IMR-90 (cell line): ENCODE measurements at regions not wholly inside any gene's neighbourhood (a gene's known extent, or its start where the extent isn't known, plus 50 kb on each side); places are given as distances from the start of the nearest gene placed in this dataset.

Experiments
- ATAC-seq: fragments of 200-7000 bp; cut with Tn5 transposase; 2 replicates; pipeline ENCODE4 v1.9.1; 2020; ENCODE audit warnings: low read depth, mild to moderate bottlenecking, moderate library complexity
- BruUV-seq: library from RNA; stranded (reverse); fragments of 400-500 nt; replicated peaks from 2 replicates; lab custom pipeline; 2021; lab: Mats Ljungman, UMichigan
- CTCF ChIA-PET: fragments of 300-600 bp; formaldehyde crosslinking; extraction: SDS; loops from one replicate; lab custom pipeline; 2021; ENCODE audit warnings: antibody characterized with exemption; lab: Yijun Ruan, JAX
- POLR2A ChIA-PET: fragments of 300-600 bp; sonication (Branson Sonifier 250); formaldehyde crosslinking; loops from one replicate; lab custom pipeline; 2022; ENCODE audit warnings: antibody characterized with exemption; ENCODE audit not compliant: unreplicated experiment; lab: Charles Lee
- DNase-seq: peaks from one replicate; pipeline ENCODE4 v3.0.0; 2013
- H2AFZ ChIP-seq: replicated peaks from 2 replicates; pipeline ENCODE3; 2013; ENCODE audit warnings: low read length, mild to moderate bottlenecking; ENCODE audit not compliant: poor library complexity
- H2AK5ac ChIP-seq: 2 replicates; pipeline ENCODE4 v1.6.1; 2013; ENCODE audit warnings: low read depth, low read length, inconsistent platforms
- H2AK9ac ChIP-seq: replicated peaks from 2 replicates; pipeline ENCODE3; 2013; ENCODE audit warnings: mild to moderate bottlenecking, low read depth, low read length, moderate library complexity; ENCODE audit not compliant: poor library complexity
- H2BK120ac ChIP-seq: 2 replicates; pipeline ENCODE4 v1.6.1; 2013; ENCODE audit warnings: low read depth, low read length, inconsistent platforms
- H2BK15ac ChIP-seq: 3 replicates; pipeline ENCODE4 v1.6.1; 2013; ENCODE audit warnings: low read depth, low read length, inconsistent platforms
- H2BK20ac ChIP-seq: 2 replicates; pipeline ENCODE4 v1.6.1; 2013; ENCODE audit warnings: low read depth, mild to moderate bottlenecking, inconsistent platforms, low read length, moderate library complexity
- H2BK5ac ChIP-seq: 2 replicates; pipeline ENCODE4 v1.6.1; 2013; ENCODE audit warnings: mild to moderate bottlenecking, low read depth, low read length, inconsistent platforms; ENCODE audit not compliant: poor library complexity, severe bottlenecking
- H3K14ac ChIP-seq: replicated peaks from 2 replicates; pipeline ENCODE4 v1.6.1; 2013; ENCODE audit warnings: low read depth, low read length, inconsistent platforms
- H3K18ac ChIP-seq: 2 replicates; pipeline ENCODE4 v1.6.1; 2013; ENCODE audit warnings: low read depth, low read length, control low read depth
- H3K23ac ChIP-seq: 2 replicates; pipeline ENCODE4 v1.6.1; 2013; ENCODE audit warnings: low read depth, low read length, inconsistent platforms
- H3K27ac ChIP-seq: 2 replicates; pipeline ENCODE4 v1.5.1; 2013; ENCODE audit warnings: mild to moderate bottlenecking, control low read depth, low read length; ENCODE audit not compliant: insufficient read depth
- H3K27me3 ChIP-seq: 2 replicates; pipeline ENCODE4 v1.6.1; 2013; ENCODE audit warnings: low read length; ENCODE audit not compliant: control insufficient read depth, insufficient read depth
- H3K36me3 ChIP-seq: 2 replicates; pipeline ENCODE4 v1.6.1; 2013; ENCODE audit warnings: low read length, mixed read lengths; ENCODE audit not compliant: control insufficient read depth, insufficient read depth
- H3K4ac ChIP-seq: 2 replicates; pipeline ENCODE4 v1.6.1; 2013; ENCODE audit warnings: low read depth, low read length, inconsistent platforms
- H3K4me1 ChIP-seq: 2 replicates; pipeline ENCODE4 v1.6.1; 2013; ENCODE audit warnings: low read length, mixed read lengths; ENCODE audit not compliant: control insufficient read depth, insufficient read depth
- H3K4me2 ChIP-seq: 2 replicates; pipeline ENCODE4 v1.6.1; 2013; ENCODE audit warnings: low read depth, mild to moderate bottlenecking, control low read depth, low read length, moderate library complexity
- H3K4me3 ChIP-seq: 2 replicates; pipeline ENCODE4 v1.5.1; 2013; ENCODE audit warnings: low read depth, mild to moderate bottlenecking, control low read depth, low read length, moderate library complexity; ENCODE audit not compliant: insufficient read depth
- H3K56ac ChIP-seq: 2 replicates; pipeline ENCODE4 v1.6.1; 2013; ENCODE audit warnings: low read length, inconsistent platforms; ENCODE audit not compliant: insufficient read depth; ENCODE audit errors: extremely low read depth
- H3K79me1 ChIP-seq, 2 experiments: 2 replicates each; pipeline ENCODE4 v1.6.1; 2013; ENCODE audit warnings: low read length in 2 of 2, inconsistent platforms in 1 of 2, low read depth in 1 of 2
- H3K9ac ChIP-seq: 2 replicates; pipeline ENCODE4 v1.6.1; 2013; ENCODE audit warnings: low read depth, low read length, control low read depth
- H3K9me1 ChIP-seq: 2 replicates; pipeline ENCODE4 v1.6.1; 2013; ENCODE audit warnings: low read length, inconsistent platforms; ENCODE audit not compliant: insufficient read depth
- H3K9me3 ChIP-seq: 2 replicates; pipeline ENCODE4 v1.6.1; 2013; ENCODE audit warnings: low read length; ENCODE audit not compliant: control insufficient read depth, insufficient read depth
- H4K20me1 ChIP-seq: 2 replicates; pipeline ENCODE4 v1.6.1; 2013; ENCODE audit warnings: low read length, inconsistent platforms; ENCODE audit not compliant: insufficient read depth
- H4K5ac ChIP-seq: 2 replicates; pipeline ENCODE4 v1.6.1; 2013; ENCODE audit warnings: mild to moderate bottlenecking, low read depth, low read length, control low read depth
- H4K8ac ChIP-seq, 2 experiments: 2 replicates each; pipeline ENCODE4 v1.6.1; 2013; ENCODE audit warnings: low read depth in 2 of 2, low read length in 2 of 2, control low read depth in 1 of 2, inconsistent platforms in 1 of 2
- H4K91ac ChIP-seq: 2 replicates; pipeline ENCODE4 v1.6.1; 2013; ENCODE audit warnings: low read depth, low read length, inconsistent platforms; ENCODE audit not compliant: insufficient read depth
- BHLHE40 ChIP-seq: fragments of 150-350 bp; IDR thresholded peaks from 2 replicates; pipeline ENCODE4 v1.6.1; 2016; ENCODE audit warnings: mild to moderate bottlenecking, low read depth, low read length
- CEBPB ChIP-seq: IDR thresholded peaks from 2 replicates; pipeline ENCODE4 v1.6.1; 2012; ENCODE audit warnings: low read depth, low read length, improper control_type of control experiment
- CHD1 ChIP-seq: IDR thresholded peaks from 2 replicates; pipeline ENCODE4 v1.6.1; 2012; ENCODE audit warnings: low read depth, low read length, improper control_type of control experiment
- FOS ChIP-seq: fragments of 150-350 bp; IDR thresholded peaks from 2 replicates; pipeline ENCODE4 v1.6.1; 2016; ENCODE audit warnings: low read depth, low read length
- MAFK ChIP-seq: IDR thresholded peaks from 2 replicates; pipeline ENCODE4 v1.6.1; 2012; ENCODE audit warnings: low read depth, low read length, improper control_type of control experiment
- MAZ ChIP-seq: IDR thresholded peaks from 2 replicates; pipeline ENCODE4 v1.6.1; 2012; ENCODE audit warnings: low read depth, mild to moderate bottlenecking, low read length, improper control_type of control experiment, moderate library complexity, borderline replicate concordance
- MXI1 ChIP-seq: IDR thresholded peaks from 2 replicates; pipeline ENCODE4 v1.6.1; 2012; ENCODE audit warnings: low read depth, mild to moderate bottlenecking, low read length, moderate library complexity, borderline replicate concordance
- NFE2L2 ChIP-seq: fragments of 150-350 bp; IDR thresholded peaks from 2 replicates; pipeline ENCODE4 v1.6.1; 2016; ENCODE audit warnings: low read depth, mild to moderate bottlenecking, low read length
- POLR2A ChIP-seq: IDR thresholded peaks from 2 replicates; pipeline ENCODE4 v1.6.1; 2012; ENCODE audit warnings: mild to moderate bottlenecking, low read depth, low read length
- RAD21 ChIP-seq: IDR thresholded peaks from 2 replicates; pipeline ENCODE4 v1.6.1; 2012; ENCODE audit warnings: low read length, improper control_type of control experiment
- RCOR1 ChIP-seq: IDR thresholded peaks from 2 replicates; pipeline ENCODE4 v1.6.1; 2012; ENCODE audit warnings: mild to moderate bottlenecking, low read length, improper control_type of control experiment; ENCODE audit not compliant: insufficient replicate concordance
- RFX5 ChIP-seq: IDR thresholded peaks from 2 replicates; pipeline ENCODE4 v1.8.0; 2012; ENCODE audit warnings: low read depth, mild to moderate bottlenecking, low read length, moderate library complexity
- SMC3 ChIP-seq: fragments of 150-350 bp; IDR thresholded peaks from 2 replicates; pipeline ENCODE4 v1.6.1; 2016; ENCODE audit warnings: low read depth, mild to moderate bottlenecking, antibody characterized with exemption, low read length, moderate library complexity
- WGBS, 2 experiments: methylation state at CpG; one replicate each; pipeline versions ENCODE4 v1.1.5 to v1.1.7; 2013; ENCODE audit warnings: missing lambda C conversion rate in 2 of 2; ENCODE audit not compliant: insufficient read length in 1 of 2; ENCODE audit errors: extremely low coverage in 2 of 2; 5-methylcytosine and 5-hydroxymethylcytosine counted together
- dilution Hi-C: fragments of 300-500 bp; cut with HindIII; formaldehyde crosslinking; loops from one replicate; pipeline ENCODE4 v1.14.3; 2018; ENCODE audit warnings: low sequenced_read_pairs; ENCODE audit not compliant: unreplicated experiment
- in situ Hi-C: fragments of 300-500 bp; cut with MboI; formaldehyde crosslinking; loops from 3 replicates; pipeline ENCODE4 v1.14.3; 2019; ENCODE audit warnings: low sequenced_read_pairs, inconsistent platforms, mixed read lengths
- intact Hi-C: fragments of 100-400 bp; cut with micrococcal nuclease; formaldehyde crosslinking; loops from 2 replicates; pipeline ENCODE4 v1.10.0; 2022
- TF ChIP-seq, protein P1 (sequence below): fragments of 150-350 bp; IDR thresholded peaks from 2 replicates; pipeline ENCODE4 v1.6.1; 2016; ENCODE audit warnings: low read depth, mild to moderate bottlenecking, low read length, moderate library complexity, borderline replicate concordance
- TF ChIP-seq, protein P2 (sequence below): conservative IDR thresholded peaks from 2 replicates; pipeline ENCODE4 v1.5.1; 2012; ENCODE audit warnings: mild to moderate bottlenecking, low read depth, low read length, improper control_type of control experiment

DNA sequence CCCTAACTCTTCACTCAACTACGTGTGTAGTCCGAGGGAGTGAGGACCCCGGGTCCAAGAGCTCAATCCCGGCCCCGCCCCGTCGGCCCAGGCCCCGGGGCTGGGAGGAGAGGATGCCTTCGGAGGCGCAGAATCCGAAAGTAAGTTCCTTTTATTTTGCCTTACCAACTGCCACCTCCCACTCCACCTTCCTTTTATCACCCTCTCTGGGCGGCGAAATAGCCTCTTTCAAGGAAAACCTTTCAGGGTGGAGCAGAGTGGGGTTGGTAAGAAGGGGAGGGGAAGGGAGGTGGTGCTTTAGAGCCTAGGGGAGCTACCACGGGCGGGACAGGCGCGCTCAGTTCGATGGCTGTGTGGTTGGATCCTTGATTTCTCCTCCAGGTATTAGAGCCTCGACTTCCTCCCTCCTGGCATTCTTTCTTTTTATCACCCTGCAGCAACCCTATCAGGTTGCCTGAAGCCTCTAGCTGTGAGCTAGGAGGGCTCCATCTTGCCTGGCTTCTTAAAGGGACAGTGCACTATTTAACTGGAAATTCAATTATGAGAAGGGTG is 191.2 kb downstream of the RRAGB start:
- no peaks in the 10 kb centered on the region for H4K20me1 ChIP-seq
- H3K4me1 ChIP-seq = no peaks in the 10 kb centered on the region
- peak overlapping the region; percentile 80; the same call in 1 of the 2 replicates for H4K5ac ChIP-seq
- no peak overlapping the region for H3K14ac ChIP-seq
- DNase-seq = no peak
- CTCF ChIA-PET = interaction anchor here (0.7 to 1.0 kb wide), 3 partner anchors 12 to 191 kb away, joined by 3 read pairs; partner anchors contain the start of gene RRAGB
- H4K8ac ChIP-seq = peak overlapping the region; percentile 20 to 70; a peak in 2 of 4 replicates
- H3K27me3 ChIP-seq = no peaks in the 10 kb centered on the region
- H2BK15ac ChIP-seq = no peak overlapping the region
- TF ChIP-seq CHD1 (no peak), FOS (no peak), MAFK (no peak), RCOR1 (no peak), RAD21 (no peak), MXI1 (no peak), CEBPB (no peak), POLR2A (no peak), BHLHE40 (no peak), RFX5 (no peak), MAZ (no peak), NFE2L2 (no peak), SMC3 (no peak)
- TF ChIP-seq, protein P1, sequence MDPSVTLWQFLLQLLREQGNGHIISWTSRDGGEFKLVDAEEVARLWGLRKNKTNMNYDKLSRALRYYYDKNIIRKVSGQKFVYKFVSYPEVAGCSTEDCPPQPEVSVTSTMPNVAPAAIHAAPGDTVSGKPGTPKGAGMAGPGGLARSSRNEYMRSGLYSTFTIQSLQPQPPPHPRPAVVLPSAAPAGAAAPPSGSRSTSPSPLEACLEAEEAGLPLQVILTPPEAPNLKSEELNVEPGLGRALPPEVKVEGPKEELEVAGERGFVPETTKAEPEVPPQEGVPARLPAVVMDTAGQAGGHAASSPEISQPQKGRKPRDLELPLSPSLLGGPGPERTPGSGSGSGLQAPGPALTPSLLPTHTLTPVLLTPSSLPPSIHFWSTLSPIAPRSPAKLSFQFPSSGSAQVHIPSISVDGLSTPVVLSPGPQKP = no peak
- TF ChIP-seq, protein P2, sequence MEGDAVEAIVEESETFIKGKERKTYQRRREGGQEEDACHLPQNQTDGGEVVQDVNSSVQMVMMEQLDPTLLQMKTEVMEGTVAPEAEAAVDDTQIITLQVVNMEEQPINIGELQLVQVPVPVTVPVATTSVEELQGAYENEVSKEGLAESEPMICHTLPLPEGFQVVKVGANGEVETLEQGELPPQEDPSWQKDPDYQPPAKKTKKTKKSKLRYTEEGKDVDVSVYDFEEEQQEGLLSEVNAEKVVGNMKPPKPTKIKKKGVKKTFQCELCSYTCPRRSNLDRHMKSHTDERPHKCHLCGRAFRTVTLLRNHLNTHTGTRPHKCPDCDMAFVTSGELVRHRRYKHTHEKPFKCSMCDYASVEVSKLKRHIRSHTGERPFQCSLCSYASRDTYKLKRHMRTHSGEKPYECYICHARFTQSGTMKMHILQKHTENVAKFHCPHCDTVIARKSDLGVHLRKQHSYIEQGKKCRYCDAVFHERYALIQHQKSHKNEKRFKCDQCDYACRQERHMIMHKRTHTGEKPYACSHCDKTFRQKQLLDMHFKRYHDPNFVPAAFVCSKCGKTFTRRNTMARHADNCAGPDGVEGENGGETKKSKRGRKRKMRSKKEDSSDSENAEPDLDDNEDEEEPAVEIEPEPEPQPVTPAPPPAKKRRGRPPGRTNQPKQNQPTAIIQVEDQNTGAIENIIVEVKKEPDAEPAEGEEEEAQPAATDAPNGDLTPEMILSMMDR = no peak
- no peak overlapping the region; the same call in 1 of the 2 replicates for H2BK20ac ChIP-seq
- H3K79me1 ChIP-seq = no peaks in the 10 kb centered on the region
- H3K23ac ChIP-seq = peak overlapping the region; percentile 12; the same call in 1 of the 2 replicates
- H4K91ac ChIP-seq = no peak overlapping the region; the same call in 1 of the 2 replicates
- no peak overlapping the region; the same call in 1 of the 2 replicates for H3K9ac ChIP-seq
- WGBS, 2 experiments = no CpG with 5 or more reads among the region's 19 CpGs
- intact Hi-C loops (no loop called here), in situ Hi-C loops (no loop called here), dilution Hi-C loops (no loop called here)
- no peak overlapping the region for H2BK5ac ChIP-seq
- no peak overlapping the region for H2BK120ac ChIP-seq
- no peak overlapping the region for H2AK5ac ChIP-seq
- H3K18ac ChIP-seq = no peak overlapping the region
- peak overlapping the region; percentile 76 for H3K4me3 ChIP-seq
- H3K9me1 ChIP-seq = no peaks in the 10 kb centered on the region
- H3K27ac ChIP-seq = no peak overlapping the region
- H2AFZ ChIP-seq = peak overlapping the region; percentile 87
- no TSS peak for BruUV-seq
- H3K4ac ChIP-seq = peak overlapping the region; percentile 7; the same call in 1 of the 2 replicates
- POLR2A ChIA-PET = no interaction called here
- peak overlapping the region; percentile 69 for H3K4me2 ChIP-seq
- H3K56ac ChIP-seq = no peak overlapping the region
- ATAC-seq = peak; percentile 68
- no peaks in the 10 kb centered on the region for H3K9me3 ChIP-seq
- H2AK9ac ChIP-seq = no peak overlapping the region
- no peaks in the 10 kb centered on the region for H3K36me3 ChIP-seq
